CD14-positive monocyte (primary cell): ENCODE measurements at regions not wholly inside any gene's neighbourhood (a gene's known extent, or its start where the extent isn't known, plus 50 kb on each side); places are given as distances from the start of the nearest gene placed in this dataset.

Experiments
- DNase-seq, 3 donors: peaks; one replicate each; pipeline ENCODE4 v3.0.0-alpha.2; 2011 to 2022
- H2AFZ ChIP-seq: 2 replicates; pipeline ENCODE4 v1.6.0; 2012; ENCODE audit warnings: mild to moderate bottlenecking, low read depth, low read length, inconsistent platforms; ENCODE audit not compliant: insufficient read depth, poor library complexity, severe bottlenecking
- H3K27ac ChIP-seq, 2 donors: 1 replicate in 1 of 2; 2 replicates in 1 of 2; pipeline ENCODE4 v1.5.1; 2012 to 2013; ENCODE audit warnings: low read length in 2 of 2, control low read depth in 1 of 2, inconsistent platforms in 1 of 2, low read depth in 1 of 2, mild to moderate bottlenecking in 1 of 2
- H3K27me3 ChIP-seq, 2 donors: one replicate each; pipeline versions ENCODE4 v1.6.0 to v1.6.1; 2011 to 2013; ENCODE audit warnings: low read length in 2 of 2; ENCODE audit not compliant: control insufficient read depth in 2 of 2, insufficient read depth in 2 of 2
- H3K36me3 ChIP-seq, 2 donors: replicated peaks in 1 of 2; 1 replicate in 1 of 2; 2 replicates in 1 of 2; pipeline versions ENCODE4 v1.5.1 to v1.6.1; 2012 to 2013; ENCODE audit warnings: low read length in 2 of 2, control low read depth in 1 of 2, inconsistent platforms in 1 of 2, mild to moderate bottlenecking in 1 of 2; ENCODE audit not compliant: insufficient read depth in 2 of 2, control insufficient read depth in 1 of 2
- H3K4me1 ChIP-seq, 2 donors: 1 replicate in 1 of 2; 2 replicates in 1 of 2; pipeline versions ENCODE4 v1.5.1 to v1.6.1; 2012 to 2013; ENCODE audit warnings: low read length in 2 of 2, control low read depth in 1 of 2, inconsistent platforms in 1 of 2, mild to moderate bottlenecking in 1 of 2, moderate library complexity in 1 of 2; ENCODE audit not compliant: insufficient read depth in 2 of 2, control insufficient read depth in 1 of 2
- H3K4me2 ChIP-seq: replicated peaks from 2 replicates; pipeline ENCODE3; 2012; ENCODE audit warnings: low read length, moderate library complexity, mild to moderate bottlenecking; ENCODE audit not compliant: poor library complexity, severe bottlenecking; ENCODE audit errors: extremely low read depth
- H3K4me3 ChIP-seq, 3 experiments: fragments of 200-600 bp in 1 of 3; sonication (generic) in 1 of 3; replicated peaks in 1 of 3; 1 replicate in 2 of 3; 2 replicates in 1 of 3; pipeline ENCODE4 v1.5.1; 2011 to 2013; ENCODE audit warnings: low read length in 3 of 3, mild to moderate bottlenecking in 3 of 3, control low read depth in 2 of 3, low read depth in 2 of 3, inconsistent platforms in 1 of 3, moderate library complexity in 1 of 3
- H3K79me2 ChIP-seq: 2 replicates; pipeline ENCODE4 v1.6.0; 2012; ENCODE audit warnings: mild to moderate bottlenecking, control low read depth, inconsistent platforms, low read length, moderate library complexity; ENCODE audit not compliant: insufficient read depth
- H3K9ac ChIP-seq: 2 replicates; pipeline ENCODE4 v1.6.0; 2017; ENCODE audit warnings: low read length, mild to moderate bottlenecking; ENCODE audit not compliant: insufficient read depth, poor library complexity, severe bottlenecking
- H3K9me3 ChIP-seq, 2 donors: replicated peaks in 1 of 2; 1 replicate in 1 of 2; 2 replicates in 1 of 2; pipeline versions ENCODE4 v1.5.1 to v1.6.1; 2012 to 2013; ENCODE audit warnings: low read length in 2 of 2, control low read depth in 1 of 2; ENCODE audit not compliant: control insufficient read depth in 1 of 2, insufficient read depth in 1 of 2
- H4K20me1 ChIP-seq: 2 replicates; pipeline ENCODE4 v1.6.0; 2012; ENCODE audit warnings: mild to moderate bottlenecking, low read length, control low read depth, moderate library complexity; ENCODE audit not compliant: insufficient read depth
- H3K27ac Mint-ChIP-seq, 7 donors: one replicate each; pipeline ENCODE4 v1.8.0; 2020; ENCODE audit warnings: mild to moderate bottlenecking in 7 of 7, mixed read lengths in 7 of 7, moderate library complexity in 6 of 7, inconsistent platforms in 2 of 7
- H3K27me3 Mint-ChIP-seq, 3 donors: one replicate each; pipeline ENCODE4 v1.8.0; 2021 to 2022; ENCODE audit warnings: low read depth in 3 of 3, mild to moderate bottlenecking in 3 of 3, mixed read lengths in 3 of 3, moderate library complexity in 3 of 3, inconsistent platforms in 1 of 3
- H3K36me3 Mint-ChIP-seq, 2 donors: one replicate each; pipeline ENCODE4 v1.8.0; 2020; ENCODE audit warnings: mixed read lengths in 2 of 2, inconsistent platforms in 1 of 2, mild to moderate bottlenecking in 1 of 2
- H3K4me1 Mint-ChIP-seq: one replicate; pipeline ENCODE4 v1.8.0; 2020; ENCODE audit warnings: mild to moderate bottlenecking, mixed read lengths
- H3K4me3 Mint-ChIP-seq, 2 donors: one replicate each; pipeline ENCODE4 v1.8.0; 2020; ENCODE audit warnings: mild to moderate bottlenecking in 2 of 2, mixed read lengths in 2 of 2, moderate library complexity in 1 of 2
- H3K9me3 Mint-ChIP-seq, 7 donors: one replicate each; pipeline ENCODE4 v1.8.0; 2020 to 2022; ENCODE audit warnings: mixed read lengths in 7 of 7, mild to moderate bottlenecking in 6 of 7, moderate library complexity in 6 of 7, inconsistent platforms in 2 of 7
- WGBS: methylation state at CpG from one replicate; pipeline ENCODE4 v1.1.5; 2013; ENCODE audit warnings: missing lambda C conversion rate; ENCODE audit not compliant: insufficient coverage; 5-methylcytosine and 5-hydroxymethylcytosine counted together
- intact Hi-C, 2 donors: fragments of 100-400 bp; cut with micrococcal nuclease; formaldehyde crosslinking; loops; one replicate each; pipeline versions ENCODE4 v1.15.0 to v1.15.1; 2023
- TF ChIP-seq, protein P1 (sequence below): fragments of 200-600 bp; IDR thresholded peaks from one replicate; pipeline ENCODE4 v1.8.0; 2022; ENCODE audit warnings: antibody characterized with exemption, mild to moderate bottlenecking

DNA sequence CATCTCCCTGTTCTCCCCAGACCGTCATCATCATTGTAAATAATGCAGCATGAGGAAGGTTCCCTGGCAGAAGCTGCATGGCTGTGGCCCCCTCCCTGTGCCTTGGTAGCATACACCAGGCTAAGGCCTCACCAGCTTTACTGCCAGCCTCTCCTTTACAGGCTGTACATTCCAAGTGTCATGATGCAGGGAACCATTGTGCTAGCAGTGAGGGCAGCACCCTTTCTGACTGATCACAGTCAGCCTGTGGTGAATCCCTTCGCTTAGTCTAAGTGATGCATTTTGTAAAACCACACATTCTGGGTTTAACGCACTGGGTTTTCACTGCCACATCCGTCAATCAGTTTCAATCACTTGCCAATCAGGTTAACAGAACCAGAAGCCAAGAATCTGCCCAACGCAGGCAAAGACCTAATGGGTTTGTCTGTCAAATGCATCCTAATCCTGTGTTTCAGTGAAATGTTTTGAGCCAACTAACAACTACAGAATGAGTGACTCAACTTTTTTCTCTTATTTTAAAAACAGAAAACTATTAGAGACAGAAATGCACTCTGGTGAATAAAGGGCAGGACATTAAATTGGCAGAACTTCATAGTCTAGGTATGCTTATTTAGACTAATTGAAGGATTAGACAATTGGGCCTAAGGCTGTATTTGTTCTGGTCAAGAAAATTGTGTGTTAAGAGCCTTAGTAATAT lies 225.9 kb upstream of the DPH6 start:
- H3K36me3 Mint-ChIP-seq = no peaks in the 10 kb centered on the region
- H3K4me1 Mint-ChIP-seq = no peaks in the 10 kb centered on the region
- Histone ChIP-seq H4K20me1 (no peaks in the 10 kb centered on the region), H3K4me2 (no peak overlapping the region), H3K27ac (no peak overlapping the region), H3K79me2 (no peaks in the 10 kb centered on the region), H3K4me3 (no peak overlapping the region), H2AFZ (no peak overlapping the region), H3K27me3 (no peaks in the 10 kb centered on the region), H3K4me1 (no peaks in the 10 kb centered on the region), H3K9me3 (peaks cover 6 to 7% of the 10 kb centered on the region in 2 donors), H3K9ac (no peak overlapping the region), H3K36me3 (no peaks in the 10 kb centered on the region)
- peaks cover 0 to 6% (median 3%) of the 10 kb centered on the region in 7 donors for H3K9me3 Mint-ChIP-seq
- H3K27ac Mint-ChIP-seq = no peak overlapping the region
- WGBS = 97% methylated on average over 4 of the region's 5 CpGs
- H3K27me3 Mint-ChIP-seq = peaks cover 0 to 3% (median 1%) of the 10 kb centered on the region in 3 donors
- intact Hi-C loops = no loop called here
- TF ChIP-seq, protein P1, sequence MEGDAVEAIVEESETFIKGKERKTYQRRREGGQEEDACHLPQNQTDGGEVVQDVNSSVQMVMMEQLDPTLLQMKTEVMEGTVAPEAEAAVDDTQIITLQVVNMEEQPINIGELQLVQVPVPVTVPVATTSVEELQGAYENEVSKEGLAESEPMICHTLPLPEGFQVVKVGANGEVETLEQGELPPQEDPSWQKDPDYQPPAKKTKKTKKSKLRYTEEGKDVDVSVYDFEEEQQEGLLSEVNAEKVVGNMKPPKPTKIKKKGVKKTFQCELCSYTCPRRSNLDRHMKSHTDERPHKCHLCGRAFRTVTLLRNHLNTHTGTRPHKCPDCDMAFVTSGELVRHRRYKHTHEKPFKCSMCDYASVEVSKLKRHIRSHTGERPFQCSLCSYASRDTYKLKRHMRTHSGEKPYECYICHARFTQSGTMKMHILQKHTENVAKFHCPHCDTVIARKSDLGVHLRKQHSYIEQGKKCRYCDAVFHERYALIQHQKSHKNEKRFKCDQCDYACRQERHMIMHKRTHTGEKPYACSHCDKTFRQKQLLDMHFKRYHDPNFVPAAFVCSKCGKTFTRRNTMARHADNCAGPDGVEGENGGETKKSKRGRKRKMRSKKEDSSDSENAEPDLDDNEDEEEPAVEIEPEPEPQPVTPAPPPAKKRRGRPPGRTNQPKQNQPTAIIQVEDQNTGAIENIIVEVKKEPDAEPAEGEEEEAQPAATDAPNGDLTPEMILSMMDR = no peak
- DNase-seq = no peak
- no peak overlapping the region for H3K4me3 Mint-ChIP-seq

DNA sequence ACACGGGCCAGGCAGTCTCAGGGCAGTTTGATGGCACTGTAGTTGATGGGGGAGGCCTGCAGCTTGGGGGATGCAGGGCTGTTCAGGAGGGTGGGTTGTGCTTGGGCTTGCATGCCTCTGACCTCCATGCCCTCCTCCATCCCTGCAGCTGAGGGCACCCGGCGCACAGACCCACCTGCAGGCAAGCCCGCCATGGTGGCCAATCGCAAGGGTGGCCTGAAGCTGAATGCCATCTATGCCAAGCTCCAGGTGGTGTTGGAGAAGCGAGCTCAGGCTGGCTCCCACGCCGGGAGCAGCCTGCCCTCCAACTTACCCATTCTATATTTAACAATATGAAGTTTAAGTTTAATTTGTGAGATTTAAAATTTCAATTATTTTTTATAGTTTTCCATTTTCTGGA lies 228.7 kb upstream of the DPH6 start:
- no peak overlapping the region for H3K27ac ChIP-seq
- H3K4me1 ChIP-seq = no peaks in the 10 kb centered on the region
- Mint-ChIP-seq H3K4me1 (no peaks in the 10 kb centered on the region), H3K27ac (no peak overlapping the region), H3K27me3 (peaks cover 0 to 1% (median 0%) of the 10 kb centered on the region in 3 donors), H3K9me3 (peaks cover 0 to 6% (median 3%) of the 10 kb centered on the region in 7 donors), H3K4me3 (no peak overlapping the region), H3K36me3 (no peaks in the 10 kb centered on the region)
- intact Hi-C loops = no loop called here
- H3K4me2 ChIP-seq = no peak overlapping the region
- H3K9me3 ChIP-seq = peaks cover 6 to 7% of the 10 kb centered on the region in 2 donors
- TF ChIP-seq, protein P1 = no peak
- H3K79me2 ChIP-seq = no peaks in the 10 kb centered on the region
- H3K27me3 ChIP-seq = no peaks in the 10 kb centered on the region
- H3K9ac ChIP-seq = no peak overlapping the region
- H3K36me3 ChIP-seq = no peaks in the 10 kb centered on the region
- no peak overlapping the region for H3K4me3 ChIP-seq
- H4K20me1 ChIP-seq = no peaks in the 10 kb centered on the region
- no peak overlapping the region for H2AFZ ChIP-seq
- no peak for DNase-seq
- 88% methylated on average over 2 of the region's 8 CpGs for WGBS
